Activated CD4-positive, alpha-beta T cell treated with anti-CD3 and anti-CD28 coated beads for 48 hours (primary cell): ENCODE measurements at regions not wholly inside any gene's neighbourhood (a gene's known extent, or its start where the extent isn't known, plus 50 kb on each side); places are given as distances from the start of the nearest gene placed in this dataset.

Source experiments
- DNase-seq: peaks from one replicate; pipeline ENCODE4 v3.0.0-alpha.2; 2020

DNA sequence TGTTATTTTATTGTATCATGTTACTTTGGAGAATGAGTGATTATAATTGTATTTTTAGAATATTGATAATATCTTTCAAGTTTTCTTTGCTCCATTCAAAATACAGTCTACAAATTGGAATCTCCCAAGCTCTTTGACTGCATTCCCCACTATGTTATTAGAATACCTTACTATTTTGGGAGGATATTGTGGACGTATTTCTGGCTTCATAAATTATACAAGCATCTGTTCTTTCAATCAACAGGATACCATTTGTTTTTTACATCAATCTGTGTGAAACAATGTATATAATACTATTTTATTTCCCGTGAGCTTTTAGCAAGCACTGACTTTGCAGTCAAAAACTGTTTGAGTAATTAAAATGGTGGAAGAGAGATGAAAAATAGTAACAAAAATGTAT is 226.5 kb downstream of the PTPRC start:
- no peak for DNase-seq

DNA sequence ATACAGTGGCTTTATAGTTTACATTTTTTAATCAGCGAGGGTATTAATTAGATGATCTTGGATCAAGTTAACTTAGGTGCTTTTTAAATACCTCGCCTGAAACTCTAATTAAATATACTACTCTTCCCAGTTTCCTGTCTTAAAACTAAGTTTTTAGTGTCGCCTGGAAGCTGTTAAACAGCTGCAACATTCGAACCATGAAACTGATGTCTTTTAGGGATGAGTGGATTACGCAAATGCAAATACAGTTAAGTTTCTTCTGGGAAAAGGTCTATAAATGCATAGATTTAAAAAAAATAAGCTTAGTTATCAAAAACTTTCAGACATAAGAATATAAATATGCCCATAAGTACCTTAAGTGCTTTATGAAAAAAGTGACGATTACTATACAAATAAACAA is 228.3 kb downstream of the PTPRC start:
- DNase-seq = no peak

DNA sequence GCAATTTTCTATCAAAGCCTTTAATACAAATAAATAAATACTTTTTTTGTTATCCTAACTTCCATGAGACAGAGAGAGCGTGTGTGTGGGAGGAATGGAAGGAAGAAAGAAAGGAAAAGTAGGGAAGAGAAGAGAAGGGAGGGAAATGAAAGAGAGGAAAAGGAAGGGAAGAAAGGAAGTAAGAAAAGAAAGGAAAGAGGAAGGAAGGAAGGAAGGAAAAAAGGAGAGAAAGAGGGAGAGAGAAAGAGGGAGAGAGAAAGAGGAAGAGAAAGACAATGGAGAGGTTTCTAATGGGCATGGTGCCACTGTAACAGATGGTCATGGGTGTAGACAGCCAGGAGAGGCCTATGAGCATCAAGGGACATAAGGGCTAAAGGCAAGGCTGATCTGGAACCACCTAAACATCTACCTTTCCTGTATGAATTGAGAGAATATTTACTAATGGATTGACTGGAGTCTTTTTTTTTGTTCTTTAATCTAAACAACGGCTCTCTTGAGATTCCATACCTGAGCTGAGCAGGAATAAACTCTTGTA is 234.9 kb downstream of the PTPRC start:
- no peak for DNase-seq

DNA sequence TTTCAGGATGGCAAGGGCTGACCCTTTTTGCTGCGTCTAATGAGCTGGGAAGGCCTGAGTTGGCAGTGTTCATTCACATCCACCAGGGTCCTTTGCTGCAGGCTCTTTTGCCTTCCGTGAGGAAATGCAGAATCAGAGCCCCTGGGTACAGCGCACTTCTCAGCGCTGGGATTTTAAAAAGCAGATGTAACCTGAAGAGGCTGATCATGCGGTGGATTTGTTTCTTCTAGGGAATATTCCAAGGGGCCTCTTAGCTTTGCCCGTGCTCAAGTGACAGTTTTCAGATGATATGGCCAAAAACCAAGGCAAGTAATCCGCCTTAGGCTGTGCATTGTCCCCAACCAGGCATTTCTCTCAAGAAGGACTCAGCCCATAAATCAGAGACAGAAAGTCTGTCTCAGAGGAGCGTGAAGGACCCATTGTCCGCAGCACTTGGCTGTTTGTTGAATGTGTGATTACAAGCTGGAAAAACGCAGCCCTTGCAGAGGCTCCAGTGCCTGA is 237.6 kb downstream of the PTPRC start:
- no peak for DNase-seq

- DNase-seq = no peak
Measured at GRCh38 chr1:198878566-198878965, 239.7 kb downstream of the PTPRC start.

- DNase-seq = no peak
Measured at GRCh38 chr1:198879711-198880306, 241.0 kb downstream of the PTPRC start.

GRCh38 chr1:198880397-198880796 is 241.6 kb downstream of the PTPRC start:
- DNase-seq = no peak

DNA sequence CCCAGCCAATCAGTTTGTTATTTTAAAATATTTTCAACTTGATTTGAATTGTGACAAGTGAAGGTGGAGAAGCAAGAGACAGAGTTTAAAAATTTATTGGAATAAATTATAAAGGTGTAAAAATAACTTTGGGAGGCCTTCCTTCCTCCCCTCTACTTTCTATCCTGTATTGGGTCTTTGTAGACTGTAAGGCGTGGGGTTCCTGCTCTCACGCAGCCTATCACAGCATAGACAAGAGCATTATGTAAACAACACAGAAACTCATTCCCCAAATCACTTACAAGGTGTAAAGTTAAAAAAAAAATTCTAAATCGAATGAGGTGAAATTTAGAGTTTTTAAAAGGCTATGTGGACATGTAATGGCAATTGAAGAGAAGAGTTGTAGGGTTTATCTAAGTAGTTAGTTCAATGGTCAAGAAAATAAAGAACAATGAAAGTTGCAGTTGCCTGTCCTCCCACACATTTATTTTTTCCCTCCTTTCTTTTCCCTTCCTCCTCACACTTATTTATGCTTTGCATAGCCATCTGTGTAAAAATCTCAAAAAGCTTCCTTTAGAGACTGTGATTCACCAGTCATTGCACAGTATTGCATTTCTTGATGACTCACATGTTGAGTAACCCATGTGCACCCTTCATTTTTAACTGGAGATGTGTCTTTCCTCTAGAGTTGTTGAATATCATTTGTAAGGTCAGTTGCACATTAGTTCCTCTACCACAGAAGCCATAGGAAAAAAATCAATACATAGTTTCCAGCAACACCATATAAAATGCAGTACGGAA is 242.2 kb downstream of the PTPRC start:
- no peak for DNase-seq

DNA sequence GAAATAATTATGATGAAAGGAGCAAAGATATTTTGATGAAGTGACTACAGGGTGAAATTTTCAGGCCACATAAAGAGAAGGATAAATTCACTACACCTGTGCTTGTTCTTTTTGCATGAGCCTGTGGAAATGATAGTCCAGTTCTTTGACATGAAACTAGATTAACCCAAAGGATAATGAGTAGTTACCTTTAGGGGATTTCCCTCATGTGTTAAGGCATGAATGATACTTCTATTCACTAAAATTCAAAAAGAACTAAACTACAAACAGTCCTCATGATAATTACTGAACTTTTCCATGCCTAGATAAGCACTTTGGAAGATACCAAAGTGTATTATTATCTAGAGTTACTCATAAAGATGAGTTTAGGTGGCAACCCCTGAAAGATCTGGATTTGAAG is 244.3 kb downstream of the PTPRC start:
- no peak for DNase-seq

- DNase-seq = no peak
Measured at GRCh38 chr1:198887866-198888265, 249.0 kb downstream of the PTPRC start.

DNA sequence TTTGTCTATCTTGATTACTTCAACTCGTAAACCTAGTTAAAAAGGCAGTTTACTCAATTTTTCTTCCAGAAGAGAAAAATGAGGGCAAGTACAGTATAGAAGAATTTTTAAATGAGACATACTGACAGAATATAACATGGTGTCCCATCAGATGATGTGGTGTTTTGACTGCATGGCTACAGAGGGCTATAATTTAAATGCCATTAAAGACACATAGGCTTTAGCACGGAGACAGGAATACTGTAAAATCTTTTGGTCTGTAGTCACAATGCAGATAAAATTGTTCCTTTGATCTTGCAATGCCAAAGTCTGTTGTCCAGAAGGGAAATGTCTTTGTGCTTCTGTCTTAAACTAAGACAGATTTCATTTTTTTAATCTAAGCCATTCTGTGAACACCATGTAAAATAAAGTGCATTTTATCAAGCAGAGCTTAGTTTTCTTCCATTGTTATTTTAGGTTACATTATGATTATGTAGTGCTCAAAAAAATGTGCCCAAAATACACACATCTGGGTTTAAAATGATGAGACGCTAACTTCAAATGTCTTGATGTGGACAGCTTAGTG is 249.6 kb downstream of the PTPRC start:
- no peak for DNase-seq

DNA sequence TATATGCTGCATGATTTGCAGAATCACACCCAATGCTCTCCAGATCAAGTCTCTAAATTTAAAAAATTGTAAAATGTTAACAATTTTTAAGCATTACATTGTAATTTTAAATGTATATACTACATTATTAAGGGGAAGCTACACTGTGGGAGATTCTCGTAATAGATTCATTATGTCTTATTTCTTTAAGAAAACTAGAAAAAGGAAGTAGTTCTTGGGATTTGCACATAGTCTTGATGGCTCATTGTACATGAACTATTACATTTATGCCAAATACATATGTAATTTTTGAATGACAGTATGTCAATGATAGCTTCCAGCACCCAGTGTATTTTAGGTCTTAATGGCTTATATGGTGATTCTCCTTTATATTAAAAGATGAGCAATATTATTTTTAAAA is 250.3 kb downstream of the PTPRC start:
- DNase-seq = no peak

- no peak for DNase-seq
Measured at GRCh38 chr1:198889749-198890148, 250.9 kb downstream of the PTPRC start.

- no peak for DNase-seq
Measured at GRCh38 chr1:198890214-198890930, 251.5 kb downstream of the PTPRC start.

DNA sequence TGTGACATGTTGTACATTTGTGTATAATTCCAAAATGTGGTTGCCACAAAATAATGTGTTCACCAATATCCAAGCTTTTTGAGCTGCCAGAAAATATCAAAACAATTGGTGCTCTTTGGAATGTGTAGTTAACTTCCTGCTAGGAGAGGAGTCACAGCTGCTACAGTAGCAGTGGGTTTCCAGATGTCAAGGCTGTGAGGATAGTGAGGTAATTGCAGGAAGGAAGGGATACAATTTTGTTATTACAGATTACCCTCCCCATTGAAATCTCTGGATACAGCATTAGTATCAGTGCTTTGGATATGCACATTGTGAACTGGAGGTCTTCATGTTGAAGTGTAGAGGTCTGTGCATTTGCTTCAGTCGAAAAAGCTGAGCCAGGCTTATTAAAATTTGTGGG is 253.2 kb downstream of the PTPRC start:
- no peak for DNase-seq

GRCh38 chr1:198893141-198893540 is 254.3 kb downstream of the PTPRC start:
- DNase-seq = no peak

DNA sequence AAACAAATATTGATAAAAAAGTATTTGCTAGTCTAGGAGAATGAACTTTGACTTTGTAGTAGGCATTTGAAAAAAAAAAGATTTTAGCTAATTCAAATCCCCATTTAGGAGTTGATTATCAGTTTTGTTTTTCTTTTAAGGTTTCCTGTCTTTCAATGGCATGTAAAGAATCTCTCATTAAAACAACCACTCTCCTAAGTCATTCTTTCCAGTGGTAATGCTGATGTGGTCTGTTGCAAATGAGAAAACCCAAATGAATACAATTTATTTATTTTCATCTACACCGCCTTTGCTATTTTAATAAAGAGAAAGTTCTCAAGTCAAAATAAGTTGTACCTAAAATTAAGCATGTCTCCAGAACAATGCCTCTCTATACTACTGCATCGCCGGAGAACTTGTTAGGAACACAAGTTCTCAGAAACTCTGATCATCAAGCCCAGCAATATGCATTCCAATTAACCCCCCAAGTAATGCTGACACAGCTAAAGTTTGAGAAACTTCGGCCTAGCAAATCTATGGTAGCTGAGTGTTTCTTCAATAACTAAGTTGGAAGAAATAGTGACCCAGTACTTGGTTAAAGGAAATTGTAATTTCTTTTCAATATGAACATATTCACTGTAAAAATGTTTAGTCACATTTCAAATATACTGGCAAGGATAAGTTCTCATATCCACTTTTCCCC is 255.1 kb downstream of the PTPRC start:
- no peak for DNase-seq

DNA sequence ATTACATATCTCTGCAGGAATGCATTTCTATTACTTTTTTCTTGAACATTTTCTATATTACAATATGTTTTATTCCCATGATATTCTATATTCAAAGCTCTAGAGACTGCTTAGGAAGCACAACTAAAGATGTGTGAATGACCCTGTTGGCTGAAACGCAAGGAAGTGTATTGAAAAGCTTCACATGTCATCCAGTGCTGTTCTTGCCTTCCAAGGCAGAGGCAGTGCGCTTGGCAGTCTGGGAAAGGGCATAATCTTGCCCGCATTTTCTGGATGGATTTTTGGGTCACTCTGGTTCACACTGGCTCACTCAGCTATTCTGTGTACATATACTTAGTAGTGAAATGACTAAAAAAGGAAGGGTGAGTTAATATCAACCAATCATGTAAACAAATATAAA is 262.4 kb downstream of the PTPRC start:
- DNase-seq = no peak

GRCh38 chr1:198902655-198903054 is 263.8 kb downstream of the PTPRC start:
- DNase-seq = no peak

GRCh38 chr1:198903203-198903602 is 264.4 kb downstream of the PTPRC start:
- peak; percentile 17 for DNase-seq

DNA sequence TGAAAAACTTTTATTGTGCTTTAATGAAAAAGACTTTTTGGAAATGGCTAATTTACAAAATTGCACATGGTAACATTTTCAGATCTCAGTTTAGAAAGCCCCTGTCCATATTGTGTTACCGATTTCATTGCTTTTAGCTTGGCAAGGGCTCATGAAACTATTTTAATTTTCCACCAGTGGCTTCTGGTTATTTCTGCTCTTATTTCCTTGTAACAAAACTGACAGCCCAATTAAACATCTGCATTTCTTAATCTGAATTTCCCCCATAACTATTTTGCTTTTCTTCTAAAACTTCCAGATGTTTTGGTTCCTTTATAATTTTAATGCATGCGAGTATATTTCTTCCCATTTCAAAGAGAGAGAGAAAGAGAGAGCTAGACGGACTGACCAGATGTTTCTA is 264.8 kb downstream of the PTPRC start:
- DNase-seq = no peak

GRCh38 chr1:198904321-198904720 is 265.5 kb downstream of the PTPRC start:
- DNase-seq = no peak
